ENCODE measurements at regions not wholly inside any gene's neighbourhood (a gene's known extent, or its start where the extent isn't known, plus 50 kb on each side); places are given as distances from the start of the nearest gene placed in this dataset.

DNA sequence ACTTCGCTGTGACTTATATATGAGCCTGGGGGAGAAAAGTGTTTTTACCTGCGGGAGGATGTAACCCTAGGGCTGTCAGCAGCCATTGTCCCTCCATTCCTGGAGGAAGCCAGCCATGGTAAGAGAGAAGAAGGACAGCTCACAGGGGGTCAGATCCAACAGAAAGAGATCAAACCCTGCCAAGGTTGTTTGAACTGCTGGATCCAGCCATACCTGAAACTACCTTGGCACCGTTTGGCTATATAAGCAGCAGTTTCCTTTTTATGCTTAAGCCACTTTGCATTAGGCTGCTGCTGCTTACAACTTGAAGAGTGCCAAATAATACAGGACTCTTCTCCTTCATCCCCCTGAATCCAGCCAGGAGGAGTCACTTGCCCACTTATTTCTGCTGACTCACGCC lies 205.5 kb downstream of the PHETA1 start:
- no peak overlapping the region for H3K27ac ChIP-seq
- H3K27me3 ChIP-seq, result no peaks in the 10 kb centered on the region
- H3K9me3 ChIP-seq, result no peaks in the 10 kb centered on the region
- H3K4me1 ChIP-seq, result peaks cover 0 to 9% (median 0%) of the 10 kb centered on the region in 4 donors
- WGBS, 2 donors, result 81 to 92% methylated on average over 4 of the region's 4 CpGs
- intact Hi-C loops (cut with DNase I), result no loop called here
- no peak overlapping the region for H3K4me3 ChIP-seq
- DNase-seq, result no peak
- TF ChIP-seq EP300 (IDR thresholded peaks at IDR 0.05), result no peak
- TF ChIP-seq CTCF (IDR thresholded peaks at IDR 0.05), result no peak
- TF ChIP-seq POLR2AphosphoS5 (IDR thresholded peaks at IDR 0.05), result no peak
- no peak for TF ChIP-seq POLR2A (IDR thresholded peaks at IDR 0.05)
- H3K36me3 ChIP-seq, result no peaks in the 10 kb centered on the region

DNA sequence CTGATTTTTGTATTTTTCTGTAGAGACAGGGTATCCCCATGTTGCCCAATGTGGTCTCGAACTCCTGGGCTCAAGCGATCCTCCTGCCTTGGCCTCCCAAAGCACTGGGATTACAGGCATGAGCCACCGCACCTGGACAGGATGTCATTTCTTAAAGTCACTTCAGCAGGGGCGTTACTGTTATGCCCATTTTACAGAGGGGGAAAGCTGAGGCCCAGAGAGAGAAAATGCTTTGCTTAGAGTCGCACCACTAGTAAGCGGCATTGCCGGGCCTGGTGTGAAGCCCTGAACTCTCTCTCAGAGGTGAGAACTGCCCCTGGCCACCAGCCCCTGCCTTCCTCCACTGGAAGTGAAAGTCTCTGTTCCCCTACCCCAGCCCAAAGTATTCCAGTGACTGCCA lies 207.0 kb downstream of the PHETA1 start:
- WGBS, 2 donors, result 87 to 93% methylated on average over 7 of the region's 7 CpGs

GRCh38 chr12:111160350-111161241 lies 208.3 kb downstream of the PHETA1 start:
- intact Hi-C loops (cut with DNase I), result no loop called here
- Histone ChIP-seq H3K9me3 (no peaks in the 10 kb centered on the region), H3K27ac (no peak overlapping the region), H3K4me1 (no peaks in the 10 kb centered on the region), H3K36me3 (no peaks in the 10 kb centered on the region), H3K4me3 (no peak overlapping the region), H3K27me3 (peaks cover 0 to 2% (median 0%) of the 10 kb centered on the region in 3 donors)
- no peak for DNase-seq
- TF ChIP-seq POLR2A (IDR thresholded peaks at IDR 0.05) (no peak), CTCF (IDR thresholded peaks at IDR 0.05) (no peak), EP300 (IDR thresholded peaks at IDR 0.05) (no peak), POLR2AphosphoS5 (IDR thresholded peaks at IDR 0.05) (no peak)
- WGBS, 2 donors, result 80 to 82% methylated on average over 25 of the region's 25 CpGs

More for the DNA sequence above, 207.0 kb downstream of the PHETA1 start:
- Histone ChIP-seq H3K36me3 (no peaks in the 10 kb centered on the region), H3K27me3 (no peaks in the 10 kb centered on the region), H3K9me3 (no peaks in the 10 kb centered on the region), H3K4me3 (no peak overlapping the region), H3K4me1 (peaks cover 0 to 6% (median 0%) of the 10 kb centered on the region in 4 donors), H3K27ac (no peak overlapping the region)
- TF ChIP-seq CTCF (IDR thresholded peaks at IDR 0.05), result no peak
- DNase-seq, result no peak
- intact Hi-C loops (cut with DNase I), result no loop called here

DNA sequence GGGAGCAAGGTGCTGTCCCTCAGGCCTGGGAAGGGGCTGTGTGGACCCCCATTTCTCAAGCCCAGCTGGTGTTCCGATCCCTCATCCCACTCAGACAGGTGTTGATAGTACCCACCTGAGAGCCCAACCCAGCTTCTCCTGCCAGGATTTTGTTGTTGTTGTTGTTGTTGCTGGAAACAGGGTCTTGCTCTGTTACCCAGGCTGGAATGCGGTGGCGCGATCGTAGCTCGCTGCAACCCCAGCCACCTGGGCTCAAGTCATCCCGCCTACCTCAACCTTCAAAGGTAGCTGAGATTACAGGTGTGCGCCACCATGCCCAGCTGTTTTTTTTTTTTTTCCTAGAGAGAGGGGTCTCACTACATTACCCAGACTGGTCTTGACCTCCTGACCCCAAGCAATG lies 209.9 kb downstream of the PHETA1 start:
- TF ChIP-seq CTCF (IDR thresholded peaks at IDR 0.05) (no peak), POLR2AphosphoS5 (IDR thresholded peaks at IDR 0.05) (no peak), POLR2A (IDR thresholded peaks at IDR 0.05) (no peak), EP300 (IDR thresholded peaks at IDR 0.05) (no peak)
- H3K4me1 ChIP-seq, result no peaks in the 10 kb centered on the region
- intact Hi-C loops (cut with DNase I), result no loop called here
- 90 to 94% methylated on average over 8 of the region's 8 CpGs for WGBS, 2 donors
- peaks cover 0 to 12% (median 0%) of the 10 kb centered on the region in 3 donors for H3K27me3 ChIP-seq
- H3K36me3 ChIP-seq, result no peaks in the 10 kb centered on the region
- no peak overlapping the region for H3K27ac ChIP-seq
- DNase-seq, result no peak
- H3K9me3 ChIP-seq, result no peaks in the 10 kb centered on the region
- no peak overlapping the region for H3K4me3 ChIP-seq

All from sigmoid colon (tissue), 6 donors.